ENCODE measurements at regions not wholly inside any gene's neighbourhood (a gene's known extent, or its start where the extent isn't known, plus 50 kb on each side); places are given as distances from the start of the nearest gene placed in this dataset.
"Not testable (repeated sequence)": the region's sequence is repeated elsewhere in the genome, so short reads cannot be mapped to it uniquely, and the experiment has no call there.

GRCh38 chr5:17982626-17983025 lies 348.4 kb downstream of the TAF11L14 start:
- not testable (repeated sequence) for H3K4me1 Mint-ChIP-seq (ENCODE audit: low read depth); H3K9me3 Mint-ChIP-seq; H3K27ac Mint-ChIP-seq; H3K27me3 Mint-ChIP-seq (ENCODE audit: low read depth); DNase-seq; H3K4me3 Mint-ChIP-seq; ATAC-seq (replicated peaks in 1 of 2); H3K36me3 Mint-ChIP-seq (ENCODE audit: insufficient read depth in 2 of 2)

DNA sequence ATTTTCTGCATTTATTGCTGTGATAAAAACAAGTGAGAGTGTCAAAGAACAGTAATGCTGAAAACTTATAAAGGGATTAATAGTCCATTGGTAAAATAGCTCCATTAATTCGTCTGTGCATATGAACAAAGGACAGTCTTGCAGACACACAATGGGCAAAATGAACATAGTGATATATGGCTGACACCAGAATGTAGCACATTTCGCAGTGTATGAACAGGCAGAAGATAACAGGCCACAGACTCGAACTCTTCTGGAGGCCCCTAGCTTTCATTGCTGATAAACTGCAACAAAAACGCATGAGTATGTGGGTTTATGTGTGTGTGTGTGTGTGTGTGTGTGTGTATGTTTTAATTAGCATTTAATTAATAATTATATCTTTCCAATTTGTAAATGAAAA lies 354.8 kb downstream of the TAF11L14 start:
- DNase-seq (no peak), ATAC-seq (replicated peaks in 1 of 2) (no peak)
- Mint-ChIP-seq H3K4me1 (ENCODE audit: low read depth) (no peaks in the 10 kb centered on the region), H3K9me3 (peaks cover 0 to 6% of the 10 kb centered on the region in 2 donors), H3K36me3 (ENCODE audit: insufficient read depth in 2 of 2) (no peaks in the 10 kb centered on the region), H3K27ac (no peak overlapping the region), H3K27me3 (ENCODE audit: low read depth) (no peaks in the 10 kb centered on the region), H3K4me3 (no peak overlapping the region)

DNA sequence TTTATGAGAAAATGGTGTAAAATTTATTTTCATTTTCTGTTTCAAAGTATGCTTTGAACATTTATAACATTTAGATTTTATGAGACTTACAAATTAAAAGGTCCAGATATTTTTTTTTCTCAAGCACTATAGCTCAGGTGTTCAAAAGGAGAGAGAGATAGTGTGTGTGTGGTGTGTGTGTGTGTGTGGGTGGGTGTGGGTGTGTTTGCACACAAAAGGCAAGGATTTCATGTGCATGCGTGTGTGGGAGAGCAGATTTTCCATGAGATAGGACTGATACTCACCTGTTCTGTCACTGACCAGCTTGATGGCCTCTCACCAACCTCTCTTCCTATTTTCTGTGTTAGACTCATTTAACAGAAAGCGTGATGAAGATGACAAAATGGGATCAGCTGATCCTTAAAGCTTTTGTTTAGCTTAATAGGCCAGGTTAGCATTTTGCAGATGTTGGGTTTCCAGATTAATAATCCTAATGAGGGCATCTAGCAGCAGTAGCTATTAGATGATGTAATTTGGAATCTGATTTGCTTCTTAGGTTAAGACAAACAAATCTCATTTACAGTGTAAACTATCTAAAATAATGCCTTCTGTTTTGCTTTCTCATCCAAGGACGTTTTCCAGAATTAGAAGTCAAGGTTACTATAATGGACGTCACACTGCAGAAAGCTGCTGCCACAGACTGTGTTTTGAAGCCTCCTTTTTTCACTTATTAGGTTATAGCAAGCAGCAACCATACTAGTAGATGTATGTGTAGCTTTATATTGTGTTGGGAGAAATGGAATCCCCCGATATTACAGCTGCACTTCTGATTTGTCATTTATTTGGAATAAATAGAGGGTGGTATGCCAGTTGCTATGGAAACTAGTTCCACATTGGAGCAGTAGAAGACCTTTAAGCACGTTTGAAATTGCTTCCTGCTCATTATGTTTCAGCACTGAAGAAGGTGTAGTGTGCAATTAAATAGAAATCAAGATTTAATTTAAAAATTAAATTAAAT lies 355.6 kb downstream of the TAF11L14 start:
- no peaks in the 10 kb centered on the region for H3K27me3 Mint-ChIP-seq (ENCODE audit: low read depth)
- DNase-seq (no peak), ATAC-seq (replicated peaks in 1 of 2) (no peak)
- H3K27ac Mint-ChIP-seq = no peak overlapping the region
- H3K9me3 Mint-ChIP-seq = peaks cover 0 to 6% of the 10 kb centered on the region in 2 donors
- no peak overlapping the region for H3K4me3 Mint-ChIP-seq
- H3K36me3 Mint-ChIP-seq (ENCODE audit: insufficient read depth in 2 of 2) = no peaks in the 10 kb centered on the region
- H3K4me1 Mint-ChIP-seq (ENCODE audit: low read depth) = no peaks in the 10 kb centered on the region

GRCh38 chr5:17991775-17992174 lies 357.5 kb downstream of the TAF11L14 start:
- peaks cover 0 to 6% of the 10 kb centered on the region in 2 donors for H3K9me3 Mint-ChIP-seq
- no peaks in the 10 kb centered on the region for H3K27me3 Mint-ChIP-seq (ENCODE audit: low read depth)
- DNase-seq = no peak
- ATAC-seq (replicated peaks in 1 of 2) = no peak
- no peak overlapping the region for H3K4me3 Mint-ChIP-seq
- no peaks in the 10 kb centered on the region for H3K36me3 Mint-ChIP-seq (ENCODE audit: insufficient read depth in 2 of 2)
- H3K27ac Mint-ChIP-seq = no peak overlapping the region
- H3K4me1 Mint-ChIP-seq (ENCODE audit: low read depth) = no peaks in the 10 kb centered on the region

DNA sequence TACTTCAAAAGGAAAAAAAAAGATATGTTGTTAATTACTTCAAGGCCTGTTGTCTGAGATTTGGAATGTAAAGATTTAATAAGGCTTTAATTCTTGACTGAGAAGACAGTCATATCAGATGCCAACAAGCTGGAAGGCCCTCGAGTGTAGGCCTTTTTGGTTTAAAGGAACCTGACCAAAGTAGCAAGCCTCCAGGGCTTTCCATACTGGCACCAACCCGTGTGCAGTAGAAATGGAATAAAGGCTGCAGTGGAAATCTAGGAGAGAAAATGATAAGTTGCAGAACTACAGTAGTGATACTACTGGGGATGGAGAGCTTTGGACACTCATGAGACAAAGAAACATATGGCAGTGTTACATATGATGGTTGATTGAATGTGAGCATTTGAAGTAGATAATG lies 358.0 kb downstream of the TAF11L14 start:
- no peaks in the 10 kb centered on the region for H3K36me3 Mint-ChIP-seq (ENCODE audit: insufficient read depth in 2 of 2)

DNA sequence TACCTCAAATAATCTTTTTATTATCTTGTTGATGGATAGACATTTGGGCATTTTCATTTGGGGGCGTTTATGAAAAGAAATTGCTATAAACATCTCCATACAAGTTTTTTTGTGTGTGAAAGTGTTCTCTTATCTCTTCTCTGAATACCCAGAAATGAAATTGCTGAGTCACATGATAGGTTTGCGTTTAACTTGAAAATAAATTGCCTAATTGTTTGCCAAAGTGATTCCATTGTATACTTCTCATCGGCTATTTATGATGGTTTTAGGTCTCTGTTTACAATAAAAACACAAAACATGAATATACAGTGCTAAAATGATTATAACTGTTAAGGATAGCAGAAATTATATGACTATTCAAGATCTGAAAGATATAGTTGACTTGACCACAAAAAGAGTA lies 361.7 kb downstream of the TAF11L14 start:
- H3K36me3 Mint-ChIP-seq (ENCODE audit: insufficient read depth in 2 of 2) = no peaks in the 10 kb centered on the region

More for the DNA sequence above, 358.0 kb downstream of the TAF11L14 start:
- no peak overlapping the region for H3K4me3 Mint-ChIP-seq
- no peaks in the 10 kb centered on the region for H3K27me3 Mint-ChIP-seq (ENCODE audit: low read depth)
- DNase-seq (no peak), ATAC-seq (replicated peaks in 1 of 2) (no peak)
- no peaks in the 10 kb centered on the region for H3K4me1 Mint-ChIP-seq (ENCODE audit: low read depth)
- peaks cover 0 to 6% of the 10 kb centered on the region in 2 donors for H3K9me3 Mint-ChIP-seq
- no peak overlapping the region for H3K27ac Mint-ChIP-seq

DNA sequence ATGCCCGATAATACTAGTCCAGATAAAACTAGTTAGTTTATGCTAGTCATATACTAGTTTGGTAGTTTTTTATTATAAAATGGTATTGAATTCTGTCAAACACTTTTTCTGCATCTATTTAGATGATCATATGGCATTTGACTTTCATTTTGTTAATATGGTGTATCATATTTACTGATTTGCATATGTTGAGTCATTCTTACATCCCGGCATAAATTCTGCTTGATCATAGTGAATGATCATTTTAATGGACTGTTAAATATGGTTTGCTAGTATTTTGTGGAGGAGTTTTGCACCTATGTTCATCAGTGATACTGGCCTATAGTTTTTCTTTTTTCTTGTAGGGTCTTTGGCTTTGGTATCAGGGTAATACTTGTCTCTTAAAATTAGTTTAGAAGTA lies 365.6 kb downstream of the TAF11L14 start:
- no peaks in the 10 kb centered on the region for H3K4me1 Mint-ChIP-seq (ENCODE audit: low read depth)
- no peaks in the 10 kb centered on the region for H3K27me3 Mint-ChIP-seq (ENCODE audit: low read depth)
- H3K36me3 Mint-ChIP-seq (ENCODE audit: insufficient read depth in 2 of 2) = no peaks in the 10 kb centered on the region
- H3K4me3 Mint-ChIP-seq = no peak overlapping the region
- H3K9me3 Mint-ChIP-seq = peaks cover 3 to 6% of the 10 kb centered on the region in 2 donors
- ATAC-seq (replicated peaks in 1 of 2) = no peak
- no peak for DNase-seq
- H3K27ac Mint-ChIP-seq = no peak overlapping the region

More for the DNA sequence above, 361.7 kb downstream of the TAF11L14 start:
- Mint-ChIP-seq H3K27me3 (ENCODE audit: low read depth) (no peaks in the 10 kb centered on the region), H3K27ac (no peak overlapping the region), H3K9me3 (peaks cover 1 to 3% of the 10 kb centered on the region in 2 donors), H3K4me1 (ENCODE audit: low read depth) (no peaks in the 10 kb centered on the region), H3K4me3 (no peak overlapping the region)
- no peak for DNase-seq
- ATAC-seq (replicated peaks in 1 of 2) = no peak

GRCh38 chr5:18000744-18001143 lies 366.5 kb downstream of the TAF11L14 start:
- no peak overlapping the region for H3K4me3 Mint-ChIP-seq
- H3K36me3 Mint-ChIP-seq (ENCODE audit: insufficient read depth in 2 of 2) = no peaks in the 10 kb centered on the region
- no peak overlapping the region for H3K27ac Mint-ChIP-seq
- ATAC-seq (replicated peaks in 1 of 2) (no peak), DNase-seq (no peak)
- no peaks in the 10 kb centered on the region for H3K4me1 Mint-ChIP-seq (ENCODE audit: low read depth)
- no peaks in the 10 kb centered on the region for H3K27me3 Mint-ChIP-seq (ENCODE audit: low read depth)
- peaks cover 6 to 9% of the 10 kb centered on the region in 2 donors for H3K9me3 Mint-ChIP-seq

- Mint-ChIP-seq H3K4me3 (no peak overlapping the region), H3K36me3 (ENCODE audit: insufficient read depth in 2 of 2) (no peaks in the 10 kb centered on the region), H3K9me3 (peaks cover 4 to 14% of the 10 kb centered on the region in 2 donors), H3K27me3 (ENCODE audit: low read depth) (no peaks in the 10 kb centered on the region), H3K27ac (no peak overlapping the region), H3K4me1 (ENCODE audit: low read depth) (no peaks in the 10 kb centered on the region)
- DNase-seq = no peak
- ATAC-seq (replicated peaks in 1 of 2) = no peak
Measured at GRCh38 chr5:18003312-18003711, 369.1 kb downstream of the TAF11L14 start.

DNA sequence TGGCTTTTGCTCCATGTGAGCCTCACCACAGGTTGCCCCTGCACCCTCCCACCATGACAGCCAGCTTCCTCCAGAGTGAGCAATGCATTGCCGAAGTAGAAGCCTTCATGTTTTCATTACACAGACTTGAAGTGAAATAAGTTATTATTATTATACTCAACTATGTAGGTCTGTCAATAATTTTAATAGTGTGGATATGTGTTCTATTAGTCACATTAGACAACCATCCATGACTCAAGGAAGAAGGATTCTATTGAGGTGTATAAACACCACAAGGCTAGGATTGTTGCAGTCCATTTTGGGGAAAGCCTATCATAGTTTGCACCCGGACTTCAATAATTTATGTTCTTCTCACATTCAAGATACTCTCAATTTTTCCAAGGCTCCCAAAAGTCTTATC lies 369.5 kb downstream of the TAF11L14 start:
- Mint-ChIP-seq H3K36me3 (ENCODE audit: insufficient read depth in 2 of 2) (no peaks in the 10 kb centered on the region), H3K4me1 (ENCODE audit: low read depth) (no peaks in the 10 kb centered on the region), H3K27ac (no peak overlapping the region), H3K9me3 (peaks cover 4 to 14% of the 10 kb centered on the region in 2 donors), H3K27me3 (ENCODE audit: low read depth) (no peaks in the 10 kb centered on the region), H3K4me3 (no peak overlapping the region)
- ATAC-seq (replicated peaks in 1 of 2) (no peak), DNase-seq (no peak)

- H3K27me3 Mint-ChIP-seq (ENCODE audit: low read depth); H3K36me3 Mint-ChIP-seq (ENCODE audit: insufficient read depth in 2 of 2); DNase-seq; ATAC-seq (replicated peaks in 1 of 2); H3K4me1 Mint-ChIP-seq (ENCODE audit: low read depth); H3K4me3 Mint-ChIP-seq; H3K27ac Mint-ChIP-seq: not testable (repeated sequence)
- H3K9me3 Mint-ChIP-seq = peaks cover 8 to 12% of the 10 kb centered on the region in 2 donors
Measured at GRCh38 chr5:18006235-18006634, 372.0 kb downstream of the TAF11L14 start.

GRCh38 chr5:18008940-18009339 lies 374.7 kb downstream of the TAF11L14 start:
- Mint-ChIP-seq H3K27ac (no peak overlapping the region), H3K9me3 (peaks cover 6 to 9% of the 10 kb centered on the region in 2 donors), H3K4me1 (ENCODE audit: low read depth) (no peaks in the 10 kb centered on the region), H3K36me3 (ENCODE audit: insufficient read depth in 2 of 2) (no peaks in the 10 kb centered on the region), H3K4me3 (no peak overlapping the region), H3K27me3 (ENCODE audit: low read depth) (no peaks in the 10 kb centered on the region)
- ATAC-seq (replicated peaks in 1 of 2) = no peak
- DNase-seq = no peak

DNA sequence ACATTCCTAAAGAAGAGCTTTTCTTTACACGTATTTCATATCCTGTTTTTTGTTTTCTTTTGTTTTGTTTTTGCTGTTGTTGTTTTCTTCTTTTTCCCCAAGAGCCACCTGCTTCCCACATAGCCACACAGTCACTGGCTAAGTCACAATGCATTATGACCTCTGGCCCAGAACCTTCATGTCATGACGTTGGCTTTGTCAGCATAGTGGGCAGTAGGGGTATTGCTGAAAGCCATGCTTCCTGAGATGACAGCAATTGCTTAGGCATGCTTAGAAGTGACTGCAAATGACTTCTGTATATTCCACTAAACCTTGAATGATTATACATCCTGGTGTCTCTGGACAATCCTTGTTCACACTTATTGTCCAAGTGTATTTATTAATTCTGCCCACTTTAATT lies 375.8 kb downstream of the TAF11L14 start:
- Mint-ChIP-seq H3K27me3 (ENCODE audit: low read depth) (no peaks in the 10 kb centered on the region), H3K4me3 (no peak overlapping the region), H3K36me3 (ENCODE audit: insufficient read depth in 2 of 2) (no peaks in the 10 kb centered on the region), H3K9me3 (peaks cover 6 to 9% of the 10 kb centered on the region in 2 donors), H3K27ac (no peak overlapping the region), H3K4me1 (ENCODE audit: low read depth) (no peaks in the 10 kb centered on the region)
- DNase-seq (no peak), ATAC-seq (replicated peaks in 1 of 2) (no peak)

Measured in activated T-cell treated with anti-CD3 and anti-CD28 coated beads, Interleukin-2, amount 50 U/mL, for 72 hours (primary cell).